Sigmoid colon (tissue), 6 donors: ENCODE measurements at regions not wholly inside any gene's neighbourhood (a gene's known extent, or its start where the extent isn't known, plus 50 kb on each side); places are given as distances from the start of the nearest gene placed in this dataset.

Source experiments
- DNase-seq: peaks from one replicate; pipeline ENCODE4 v3.0.0-alpha.2; 2019
- H3K27ac ChIP-seq, 4 donors: fragments of 200-600 bp; sonication (generic); one replicate each; pipeline ENCODE4 v1.5.1; 2016 to 2019; ENCODE audit warnings: mild to moderate bottlenecking in 1 of 4
- H3K27me3 ChIP-seq, 3 donors: fragments of 200-600 bp; sonication (generic); one replicate each; pipeline ENCODE4 v1.5.1; 2019; ENCODE audit warnings: mild to moderate bottlenecking in 1 of 3
- H3K36me3 ChIP-seq, 4 donors: fragments of 200-600 bp; sonication (generic); one replicate each; pipeline ENCODE4 v1.5.1; 2016 to 2019
- H3K4me1 ChIP-seq, 4 donors: fragments of 200-600 bp; sonication (generic); one replicate each; pipeline ENCODE4 v1.5.1; 2017 to 2019
- H3K4me3 ChIP-seq, 4 donors: fragments of 200-600 bp; sonication (generic); one replicate each; pipeline ENCODE4 v1.5.1; 2017 to 2019; ENCODE audit warnings: mild to moderate bottlenecking in 2 of 4, moderate library complexity in 1 of 4
- H3K9me3 ChIP-seq, 4 donors: fragments of 200-600 bp in 3 of 4; sonication (generic) in 3 of 4; one replicate each; pipeline versions ENCODE4 v1.5.1 to v1.6.1; 2013 to 2019
- CTCF ChIP-seq, 4 experiments: fragments of 450-650 bp in 3 of 4; fragments of 200-600 bp in 1 of 4; IDR thresholded peaks; one replicate each; pipeline ENCODE4 v1.5.1; 2016 to 2019; ENCODE audit warnings: antibody characterized with exemption in 4 of 4, mild to moderate bottlenecking in 3 of 4, moderate library complexity in 2 of 4
- EP300 ChIP-seq, 4 donors: sonication (generic); formaldehyde crosslinking; IDR thresholded peaks; one replicate each; pipeline ENCODE4 v1.6.1; 2017; ENCODE audit warnings: antibody characterized with exemption in 4 of 4
- POLR2A ChIP-seq, 2 donors: fragments of 450-650 bp; IDR thresholded peaks; one replicate each; pipeline ENCODE4 v1.6.1; 2016; ENCODE audit warnings: antibody characterized with exemption in 2 of 2, mild to moderate bottlenecking in 2 of 2, moderate library complexity in 2 of 2
- POLR2AphosphoS5 ChIP-seq, 4 donors: sonication (generic); formaldehyde crosslinking; IDR thresholded peaks; one replicate each; pipeline ENCODE4 v1.6.1; 2017; ENCODE audit warnings: antibody characterized with exemption in 4 of 4
- WGBS, 2 donors: extraction: QIAGEN DNeasy Blood & Tissue Kit; methylation state at CpG; one replicate each; pipeline ENCODE4 v1.1.7; 2013; 5-methylcytosine and 5-hydroxymethylcytosine counted together
- intact Hi-C: fragments of 100-400 bp; cut with DNase I; formaldehyde crosslinking; loops from one replicate; pipeline ENCODE4 v1.15.1; 2023
- donor health status: healthy with polysubstance abuse.
- donor health status: healthy.

- intact Hi-C loops, result no loop called here
- H3K27me3 ChIP-seq, result no peaks in the 10 kb centered on the region
Measured at GRCh38 chr12:88996200-88996788, 356.0 kb downstream of the DUSP6 start.

GRCh38 chr12:88994971-88995370, 357.3 kb downstream of the DUSP6 start:
- no peaks in the 10 kb centered on the region for H3K4me1 ChIP-seq
- H3K36me3 ChIP-seq, result no peaks in the 10 kb centered on the region
- intact Hi-C loops, result loop anchor here (5.0 kb wide), 2 partner anchors 418 to 838 kb away; no protein-coding TSS in a partner anchor
- H3K9me3 ChIP-seq, result no peaks in the 10 kb centered on the region
- 78 to 86% methylated on average over 1 of the region's 1 CpG for WGBS, 2 donors
- no peak for DNase-seq
- no peaks in the 10 kb centered on the region for H3K27me3 ChIP-seq
- H3K4me3 ChIP-seq, result no peak overlapping the region
- no peak overlapping the region for H3K27ac ChIP-seq
- TF ChIP-seq POLR2AphosphoS5 (IDR thresholded peaks at IDR 0.05), result no peak
- TF ChIP-seq EP300 (IDR thresholded peaks at IDR 0.05), result no peak

More at GRCh38 chr12:88996200-88996788, 356.0 kb downstream of the DUSP6 start:
- TF ChIP-seq EP300 (IDR thresholded peaks at IDR 0.05), result no peak
- no peak for TF ChIP-seq CTCF (IDR thresholded peaks at IDR 0.05)
- no peak for TF ChIP-seq POLR2A (IDR thresholded peaks at IDR 0.05)
- no peak for TF ChIP-seq POLR2AphosphoS5 (IDR thresholded peaks at IDR 0.05)
- Histone ChIP-seq H3K9me3 (no peaks in the 10 kb centered on the region), H3K36me3 (no peaks in the 10 kb centered on the region), H3K27ac (no peak overlapping the region), H3K4me3 (no peak overlapping the region), H3K4me1 (no peaks in the 10 kb centered on the region)
- 84 to 85% methylated on average over 2 of the region's 2 CpGs for WGBS, 2 donors
- no peak for DNase-seq

GRCh38 chr12:88994537-88994936, 357.8 kb downstream of the DUSP6 start:
- Histone ChIP-seq H3K4me3 (no peak overlapping the region), H3K9me3 (no peaks in the 10 kb centered on the region), H3K27me3 (no peaks in the 10 kb centered on the region), H3K36me3 (no peaks in the 10 kb centered on the region), H3K27ac (no peak overlapping the region), H3K4me1 (no peaks in the 10 kb centered on the region)
- DNase-seq, result no peak
- intact Hi-C loops, result loop anchor here (5.0 kb wide), 2 partner anchors 417 to 837 kb away; no protein-coding TSS in a partner anchor
- TF ChIP-seq CTCF (IDR thresholded peaks at IDR 0.05), result no peak
- TF ChIP-seq POLR2AphosphoS5 (IDR thresholded peaks at IDR 0.05), result no peak
- no peak for TF ChIP-seq EP300 (IDR thresholded peaks at IDR 0.05)
- no peak for TF ChIP-seq POLR2A (IDR thresholded peaks at IDR 0.05)
- 97 to 98% methylated on average over 2 of the region's 2 CpGs for WGBS, 2 donors

GRCh38 chr12:88993651-88994050, 358.6 kb downstream of the DUSP6 start:
- Histone ChIP-seq H3K4me1 (no peaks in the 10 kb centered on the region), H3K27ac (no peak overlapping the region), H3K36me3 (no peaks in the 10 kb centered on the region), H3K27me3 (no peaks in the 10 kb centered on the region), H3K4me3 (no peak overlapping the region), H3K9me3 (no peaks in the 10 kb centered on the region)
- TF ChIP-seq CTCF (IDR thresholded peaks at IDR 0.05) (peak; percentile 39 to 63 (median 58)), POLR2AphosphoS5 (IDR thresholded peaks at IDR 0.05) (no peak)
- WGBS, 2 donors, result 6 to 16% methylated on average over 3 of the region's 3 CpGs
- intact Hi-C loops, result loop anchor here (1.0 to 5.0 kb wide), 3 partner anchors 416 to 882 kb away; no protein-coding TSS in a partner anchor
- DNase-seq, result no peak

GRCh38 chr12:88986056-88986455, 366.2 kb downstream of the DUSP6 start:
- TF ChIP-seq POLR2AphosphoS5 (IDR thresholded peaks at IDR 0.05), result no peak
- no peak for TF ChIP-seq POLR2A (IDR thresholded peaks at IDR 0.05)
- TF ChIP-seq EP300 (IDR thresholded peaks at IDR 0.05), result no peak
- no peak for TF ChIP-seq CTCF (IDR thresholded peaks at IDR 0.05)
- intact Hi-C loops, result no loop called here

More at GRCh38 chr12:88986056-88986455, 366.2 kb downstream of the DUSP6 start:
- no peaks in the 10 kb centered on the region for H3K36me3 ChIP-seq
- peaks cover 0 to 7% (median 3%) of the 10 kb centered on the region in 4 donors for H3K4me1 ChIP-seq
- no peak for DNase-seq
- no peak overlapping the region for H3K4me3 ChIP-seq
- no peaks in the 10 kb centered on the region for H3K27me3 ChIP-seq
- no peak overlapping the region for H3K27ac ChIP-seq
- H3K9me3 ChIP-seq, result no peaks in the 10 kb centered on the region
- WGBS, 2 donors, result 82 to 92% methylated on average over 5 of the region's 5 CpGs
